Stimulated activated CD4-positive, alpha-beta T cell treated with anti-CD3 and anti-CD28 coated beads, TNF-alpha, amount 100 ng/mL, for 48 hours (primary cell): ENCODE measurements at regions not wholly inside any gene's neighbourhood (a gene's known extent, or its start where the extent isn't known, plus 50 kb on each side); places are given as distances from the start of the nearest gene placed in this dataset.

ENCODE experiments used
- DNase-seq, 3 donors: peaks; one replicate each; pipeline ENCODE4 v3.0.0-alpha.2; 2020; ENCODE audit warnings: low read depth in 3 of 3

- no peak for DNase-seq
Measured at GRCh38 chr3:30069056-30069455, 537.3 kb upstream of the TGFBR2 start.

GRCh38 chr3:30073040-30073439 is 533.4 kb upstream of the TGFBR2 start:
- DNase-seq, result no peak

GRCh38 chr3:30073622-30074021 is 532.8 kb upstream of the TGFBR2 start:
- DNase-seq, result no peak

- DNase-seq, result no peak
Measured at GRCh38 chr3:30075514-30075913, 530.9 kb upstream of the TGFBR2 start.

GRCh38 chr3:30076899-30077298 is 529.5 kb upstream of the TGFBR2 start:
- DNase-seq, result no peak

GRCh38 chr3:30077746-30078145 is 528.7 kb upstream of the TGFBR2 start:
- DNase-seq, result no peak

- no peak for DNase-seq
Measured at GRCh38 chr3:30078736-30079135, 527.7 kb upstream of the TGFBR2 start.

GRCh38 chr3:30081904-30082303 is 524.5 kb upstream of the TGFBR2 start:
- no peak for DNase-seq

GRCh38 chr3:30082652-30083051 is 523.7 kb upstream of the TGFBR2 start:
- no peak for DNase-seq

GRCh38 chr3:30083315-30083714 is 523.1 kb upstream of the TGFBR2 start:
- no peak for DNase-seq

GRCh38 chr3:30084316-30084715 is 522.1 kb upstream of the TGFBR2 start:
- DNase-seq, result no peak

- DNase-seq, result no peak
Measured at GRCh38 chr3:30084971-30085403, 521.4 kb upstream of the TGFBR2 start.

- no peak for DNase-seq
Measured at GRCh38 chr3:30085486-30085885, 520.9 kb upstream of the TGFBR2 start.

- no peak for DNase-seq
Measured at GRCh38 chr3:30091686-30092085, 514.7 kb upstream of the TGFBR2 start.

GRCh38 chr3:30097022-30097650 is 509.3 kb upstream of the TGFBR2 start:
- DNase-seq, result no peak

- no peak for DNase-seq
Measured at GRCh38 chr3:30098243-30098642, 508.2 kb upstream of the TGFBR2 start.

- DNase-seq, result no peak
Measured at GRCh38 chr3:30098653-30099455, 507.5 kb upstream of the TGFBR2 start.

GRCh38 chr3:30102356-30102755 is 504.0 kb upstream of the TGFBR2 start:
- no peak for DNase-seq

- no peak for DNase-seq
Measured at GRCh38 chr3:30103186-30103585, 503.2 kb upstream of the TGFBR2 start.

GRCh38 chr3:30107531-30107930 is 498.9 kb upstream of the TGFBR2 start:
- DNase-seq, result no peak

- no peak for DNase-seq
Measured at GRCh38 chr3:30112411-30112810, 494.0 kb upstream of the TGFBR2 start.

GRCh38 chr3:30112902-30113484 is 493.4 kb upstream of the TGFBR2 start:
- no peak for DNase-seq

GRCh38 chr3:30113906-30114305 is 492.5 kb upstream of the TGFBR2 start:
- DNase-seq, result no peak
